ENCODE measurements at regions not wholly inside any gene's neighbourhood (a gene's known extent, or its start where the extent isn't known, plus 50 kb on each side); places are given as distances from the start of the nearest gene placed in this dataset.

DNA sequence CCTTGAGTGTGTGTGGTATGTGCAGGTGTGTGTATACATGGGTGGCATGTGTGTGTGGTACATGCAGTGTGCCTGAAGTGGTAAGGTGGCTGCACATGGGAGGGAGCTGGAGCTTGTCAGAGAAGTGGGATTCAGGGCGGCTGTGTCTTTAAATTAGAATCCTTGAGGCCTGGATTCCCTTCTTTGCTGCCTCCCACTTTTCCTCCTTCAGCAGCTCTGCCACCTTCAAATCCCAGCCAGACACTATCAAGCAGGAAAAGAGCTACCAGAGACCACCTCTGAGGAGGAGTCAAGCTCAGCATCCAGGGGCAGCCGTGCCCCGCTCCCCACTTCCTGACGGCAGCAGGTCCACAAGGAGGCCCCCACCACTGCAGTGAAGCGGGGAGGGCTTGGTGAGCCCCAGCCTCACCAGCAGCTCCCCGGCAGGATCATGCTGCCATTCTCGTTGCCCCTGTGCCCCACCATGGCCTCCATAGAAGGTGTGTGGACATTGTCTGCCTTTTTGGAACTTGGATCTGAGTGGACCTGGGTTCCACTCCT, 131.0 kb upstream of the MLN start:
- peaks cover 40% of the 10 kb centered on the region for H3K27me3 Mint-ChIP-seq
- peaks cover 2% of the 10 kb centered on the region for H3K4me1 Mint-ChIP-seq (ENCODE audit: low read depth)
- no peak for DNase-seq (ENCODE audit: low spot score, unreplicated experiment)
- no peaks in the 10 kb centered on the region for H3K36me3 Mint-ChIP-seq (ENCODE audit: insufficient read depth)
- TF ChIP-seq CTCF (IDR thresholded peaks at IDR 0.05; ENCODE audit: unreplicated experiment) = no peak
- no peak overlapping the region for H3K4me3 Mint-ChIP-seq (ENCODE audit: low read depth)
- H3K27ac Mint-ChIP-seq = no peak overlapping the region
- no peaks in the 10 kb centered on the region for H3K9me3 Mint-ChIP-seq (ENCODE audit: low read depth)

GRCh38 chr6:33933101-33933500, 129.3 kb upstream of the MLN start:
- TF ChIP-seq CTCF (IDR thresholded peaks at IDR 0.05; ENCODE audit: unreplicated experiment) = no peak
- H3K4me1 Mint-ChIP-seq (ENCODE audit: low read depth) = peaks cover 2% of the 10 kb centered on the region
- no peak overlapping the region for H3K4me3 Mint-ChIP-seq (ENCODE audit: low read depth)
- peaks cover 26% of the 10 kb centered on the region for H3K27me3 Mint-ChIP-seq
- peak overlapping the region; percentile 34 for H3K27ac Mint-ChIP-seq
- H3K9me3 Mint-ChIP-seq (ENCODE audit: low read depth) = peaks cover 6% of the 10 kb centered on the region
- DNase-seq (ENCODE audit: low spot score, unreplicated experiment) = no peak
- no peaks in the 10 kb centered on the region for H3K36me3 Mint-ChIP-seq (ENCODE audit: insufficient read depth)

DNA sequence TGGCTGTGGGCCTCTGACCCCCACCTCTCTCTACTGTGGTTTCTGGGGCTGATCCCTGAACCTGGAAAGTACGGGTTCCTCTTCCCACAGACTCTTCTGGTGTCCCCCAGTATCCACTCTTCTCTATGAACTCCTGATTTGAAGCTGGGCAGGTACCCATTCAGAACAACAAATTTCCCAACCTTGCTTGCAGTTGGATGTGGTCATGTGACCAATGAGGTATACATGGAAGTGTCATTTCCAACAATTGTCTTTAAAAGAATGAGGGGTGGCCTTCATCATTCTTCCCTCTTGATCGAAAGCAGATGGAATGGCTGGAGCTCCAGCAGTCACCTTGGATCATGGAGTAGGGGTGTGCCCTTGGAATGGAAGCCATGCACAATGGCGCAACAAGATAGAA, 128.0 kb upstream of the MLN start:
- TF ChIP-seq CTCF (IDR thresholded peaks at IDR 0.05; ENCODE audit: unreplicated experiment) = no peak
- peaks cover 6% of the 10 kb centered on the region for H3K9me3 Mint-ChIP-seq (ENCODE audit: low read depth)
- H3K4me3 Mint-ChIP-seq (ENCODE audit: low read depth) = no peak overlapping the region
- H3K27me3 Mint-ChIP-seq = peaks cover 22% of the 10 kb centered on the region
- H3K4me1 Mint-ChIP-seq (ENCODE audit: low read depth) = peaks cover 2% of the 10 kb centered on the region
- DNase-seq (ENCODE audit: low spot score, unreplicated experiment) = no peak
- H3K27ac Mint-ChIP-seq = no peak overlapping the region
- H3K36me3 Mint-ChIP-seq (ENCODE audit: insufficient read depth) = no peaks in the 10 kb centered on the region

GRCh38 chr6:33929575-33930288, 125.9 kb upstream of the MLN start:
- Mint-ChIP-seq H3K4me1 (ENCODE audit: low read depth) (no peaks in the 10 kb centered on the region), H3K27me3 (peaks cover 22% of the 10 kb centered on the region), H3K9me3 (ENCODE audit: low read depth) (peaks cover 6% of the 10 kb centered on the region), H3K4me3 (ENCODE audit: low read depth) (no peak overlapping the region), H3K36me3 (ENCODE audit: insufficient read depth) (no peaks in the 10 kb centered on the region), H3K27ac (no peak overlapping the region)
- no peak for TF ChIP-seq CTCF (IDR thresholded peaks at IDR 0.05; ENCODE audit: unreplicated experiment)
- no peak for DNase-seq (ENCODE audit: low spot score, unreplicated experiment)

DNA sequence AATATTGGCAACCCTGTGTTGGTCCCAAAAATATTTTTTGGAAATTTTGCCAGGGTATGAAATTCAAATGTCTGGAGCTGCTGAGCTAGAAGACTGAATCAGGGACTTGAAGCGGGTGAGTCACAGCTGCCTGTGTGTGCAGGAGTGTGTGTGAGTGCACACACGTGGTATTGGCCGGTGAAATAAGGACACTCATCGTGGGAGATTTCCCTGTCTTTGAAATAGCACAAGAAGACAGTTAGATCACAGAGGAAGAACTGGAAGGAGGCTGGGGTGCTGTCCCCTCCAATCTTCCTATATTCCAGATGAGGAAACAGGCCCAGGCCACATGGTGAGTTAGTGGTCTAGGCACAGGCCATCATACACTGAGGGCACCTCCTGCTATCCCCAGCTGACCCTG, 123.8 kb upstream of the MLN start:
- H3K27me3 Mint-ChIP-seq = peaks cover 16% of the 10 kb centered on the region
- H3K4me3 Mint-ChIP-seq (ENCODE audit: low read depth) = no peak overlapping the region
- DNase-seq (ENCODE audit: low spot score, unreplicated experiment) = no peak
- TF ChIP-seq CTCF (IDR thresholded peaks at IDR 0.05; ENCODE audit: unreplicated experiment) = no peak
- peaks cover 6% of the 10 kb centered on the region for H3K9me3 Mint-ChIP-seq (ENCODE audit: low read depth)
- no peak overlapping the region for H3K27ac Mint-ChIP-seq
- H3K36me3 Mint-ChIP-seq (ENCODE audit: insufficient read depth) = no peaks in the 10 kb centered on the region
- H3K4me1 Mint-ChIP-seq (ENCODE audit: low read depth) = no peaks in the 10 kb centered on the region
